HCT116 (cell line): ENCODE measurements at regions not wholly inside any gene's neighbourhood (a gene's known extent, or its start where the extent isn't known, plus 50 kb on each side); places are given as distances from the start of the nearest gene placed in this dataset.

Source experiments
- ATAC-seq: fragments of 200-7000 bp; cut with Tn5 transposase; 2 replicates; pipeline ENCODE4 v1.9.1; 2020; ENCODE audit warnings: mild to moderate bottlenecking, moderate library complexity
- BruUV-seq: library from RNA; stranded (reverse); fragments of 400-500 nt; replicated peaks from 2 replicates; lab custom pipeline; 2021; lab: Mats Ljungman, UMichigan
- CTCF ChIA-PET: fragments of 300-600 bp; sonication (Branson Sonifier 250); formaldehyde crosslinking; loops from one replicate; lab custom pipeline; 2021; ENCODE audit warnings: antibody characterized with exemption; lab: Charles Lee
- POLR2A ChIA-PET: fragments of 300-600, 350-600 bp; sonication (Branson Sonifier 250); formaldehyde crosslinking; loops from one replicate; lab custom pipeline; 2021; ENCODE audit warnings: antibody characterized with exemption; lab: Charles Lee
- RAD21 ChIA-PET, 2 experiments: fragments of 300-600 bp; sonication (Branson Sonifier 250); formaldehyde crosslinking; loops; one replicate each; lab custom pipeline; 2023; ENCODE audit warnings: low total read pairs in 2 of 2; ENCODE audit not compliant: uncharacterized antibody in 2 of 2, unreplicated experiment in 2 of 2, low non-redundant PET in 1 of 2; lab: Charles Lee
- DNase-seq: peaks from one replicate; pipeline ENCODE4 v3.0.0-alpha.2; 2010; ENCODE audit warnings: low read depth, low spot score
- H2AFZ ChIP-seq: fragments of 200-600 bp; shearing (Covaris generic), sonication (generic); 2 replicates; pipeline ENCODE4 v1.6.1; 2017; ENCODE audit warnings: low read depth, mixed run types, mixed read lengths, antibody characterized with exemption, low read length; ENCODE audit not compliant: poor library complexity, severe bottlenecking
- H3K27ac ChIP-seq: 2 replicates; pipeline ENCODE4 v1.5.1; 2012; ENCODE audit warnings: low read depth, low read length
- H3K27me3 ChIP-seq: fragments of 200-600 bp; sonication (generic); 2 replicates; pipeline ENCODE4 v1.6.1; 2016; ENCODE audit warnings: mixed run types, low read length, mixed read lengths; ENCODE audit not compliant: insufficient read depth
- H3K36me3 ChIP-seq, 2 experiments: fragments of 200-500 bp in 1 of 2; fragments of 200-600 bp in 1 of 2; sonication (Bioruptor generic) in 1 of 2; sonication (generic) in 1 of 2; 2 replicates each; pipeline versions ENCODE4 v1.5.1 to v1.6.1; 2014 to 2016; ENCODE audit warnings: low read length in 2 of 2, inconsistent platforms in 1 of 2, mixed read lengths in 1 of 2, mixed run types in 1 of 2; ENCODE audit not compliant: insufficient read depth in 2 of 2, control insufficient read depth in 1 of 2
- H3K4me1 ChIP-seq, 2 experiments: fragments of 200-600 bp in 1 of 2; sonication (generic) in 1 of 2; 2 replicates each; pipeline versions ENCODE4 v1.5.1 to v1.6.1; 2012 to 2017; ENCODE audit warnings: low read length in 2 of 2, inconsistent platforms in 1 of 2, mild to moderate bottlenecking in 1 of 2, mixed read lengths in 1 of 2, mixed run types in 1 of 2, moderate library complexity in 1 of 2; ENCODE audit not compliant: insufficient read depth in 2 of 2, control insufficient read depth in 1 of 2
- H3K4me2 ChIP-seq: fragments of 200-600 bp; sonication (generic); 2 replicates; pipeline ENCODE4 v1.6.1; 2017; ENCODE audit warnings: mixed run types, low read length, mixed read lengths
- H3K4me3 ChIP-seq, 2 experiments: fragments of 200-600 bp in 1 of 2; sonication (generic) in 1 of 2; replicated peaks in 1 of 2; 2 replicates each; pipeline ENCODE4 v1.5.1; 2011 to 2016; ENCODE audit warnings: low read length in 2 of 2, control low read depth in 1 of 2, low read depth in 1 of 2, mild to moderate bottlenecking in 1 of 2, mixed read lengths in 1 of 2, mixed run types in 1 of 2
- H3K79me2 ChIP-seq: fragments of 200-600 bp; sonication (generic); 2 replicates; pipeline ENCODE4 v1.6.1; 2017; ENCODE audit warnings: mild to moderate bottlenecking, mixed run types, low read length, moderate library complexity, mixed read lengths; ENCODE audit not compliant: insufficient read depth
- H3K9ac ChIP-seq: fragments of 200-600 bp; sonication (generic); 2 replicates; pipeline ENCODE4 v1.6.1; 2016; ENCODE audit warnings: low read length, mixed read lengths
- H3K9me2 ChIP-seq: fragments of 200-600 bp; sonication (generic), shearing (Covaris generic); 2 replicates; pipeline ENCODE4 v1.6.1; 2017; ENCODE audit warnings: mixed run types, mild to moderate bottlenecking, moderate library complexity; ENCODE audit not compliant: insufficient read depth
- H3K9me3 ChIP-seq, 2 experiments: fragments of 200-500 bp in 1 of 2; fragments of 200-600 bp in 1 of 2; sonication (Bioruptor generic) in 1 of 2; sonication (generic) in 1 of 2; 2 replicates each; pipeline ENCODE4 v1.6.1; 2014 to 2017; ENCODE audit warnings: low read length in 2 of 2, mixed read lengths in 2 of 2, inconsistent platforms in 1 of 2, low read depth in 1 of 2, mild to moderate bottlenecking in 1 of 2, mixed run types in 1 of 2, moderate library complexity in 1 of 2; ENCODE audit not compliant: control insufficient read depth in 1 of 2, insufficient read depth in 1 of 2
- H4K20me1 ChIP-seq: fragments of 200-600 bp; sonication (generic), shearing (Covaris generic); 2 replicates; pipeline ENCODE4 v1.6.1; 2017; ENCODE audit warnings: mixed run types, mild to moderate bottlenecking, moderate library complexity; ENCODE audit not compliant: insufficient read depth
- CBX3 ChIP-seq: IDR thresholded peaks from 2 replicates; pipeline ENCODE4 v1.6.1; 2012; ENCODE audit warnings: low read depth
- CEBPB ChIP-seq: IDR thresholded peaks from 2 replicates; pipeline ENCODE4 v1.6.1; 2012; ENCODE audit warnings: low read depth
- CTCF ChIP-seq, 3 experiments: fragments of 200-600 bp in 1 of 3; sonication (generic) in 1 of 3; IDR thresholded peaks in 2 of 3; conservative IDR thresholded peaks in 1 of 3; 2 replicates each; pipeline ENCODE4 v1.5.1; 2012 to 2017; ENCODE audit warnings: low read depth in 2 of 3, low read length in 2 of 3, antibody characterized with exemption in 1 of 3, borderline replicate concordance in 1 of 3, control low read depth in 1 of 3, mild to moderate bottlenecking in 1 of 3, mixed read lengths in 1 of 3, mixed run types in 1 of 3, moderate library complexity in 1 of 3; ENCODE audit not compliant: insufficient read depth in 1 of 3
- EGR1 ChIP-seq: IDR thresholded peaks from 2 replicates; pipeline ENCODE4 v1.6.1; 2012; ENCODE audit warnings: low read depth
- FOSL1 ChIP-seq: IDR thresholded peaks from 2 replicates; pipeline ENCODE4 v1.6.1; 2012; ENCODE audit warnings: low read depth
- JUND ChIP-seq: IDR thresholded peaks from 2 replicates; pipeline ENCODE4 v1.6.1; 2012
- POLR2A ChIP-seq: IDR thresholded peaks from 2 replicates; pipeline ENCODE4 v1.7.0; 2011; ENCODE audit warnings: borderline replicate concordance; ENCODE audit not compliant: insufficient read depth, insufficient read length; ENCODE audit errors: extremely low read depth
- POLR2AphosphoS5 ChIP-seq: IDR thresholded peaks from 2 replicates; pipeline ENCODE4 v1.6.1; 2011; ENCODE audit warnings: mild to moderate bottlenecking, low read depth, low read length, moderate library complexity
- REST ChIP-seq: IDR thresholded peaks from 2 replicates; pipeline ENCODE4 v1.6.1; 2012; ENCODE audit warnings: low read depth
- SIN3A ChIP-seq: IDR thresholded peaks from 2 replicates; pipeline ENCODE4 v1.6.1; 2012; ENCODE audit warnings: low read depth
- SP1 ChIP-seq: IDR thresholded peaks from 2 replicates; pipeline ENCODE4 v1.6.1; 2012; ENCODE audit warnings: low read depth
- SRF ChIP-seq: IDR thresholded peaks from 2 replicates; pipeline ENCODE4 v1.6.1; 2012; ENCODE audit warnings: low read depth
- YY1 ChIP-seq: IDR thresholded peaks from 2 replicates; pipeline ENCODE4 v1.6.1; 2011; ENCODE audit warnings: low read length, low read depth, moderate library complexity, mild to moderate bottlenecking; ENCODE audit not compliant: insufficient replicate concordance; ENCODE audit errors: extremely low read depth
- ZFX ChIP-seq: fragments of 450-650 bp; IDR thresholded peaks from 2 replicates; pipeline ENCODE4 v1.6.1; 2017
- ZNF274 ChIP-seq: fragments of 200-500 bp; sonication (Bioruptor generic); IDR thresholded peaks from 2 replicates; pipeline ENCODE4 v1.6.1; 2014; ENCODE audit warnings: mild to moderate bottlenecking, low read depth, low read length, inconsistent platforms
- intact Hi-C: fragments of 100-400 bp; cut with micrococcal nuclease; formaldehyde crosslinking; loops from 2 replicates; pipeline ENCODE4 v1.10.0; 2022
- TF ChIP-seq, protein P1 (sequence below): IDR thresholded peaks from 2 replicates; pipeline ENCODE4 v1.6.1; 2011; ENCODE audit warnings: mild to moderate bottlenecking, low read length, moderate library complexity; ENCODE audit not compliant: insufficient replicate concordance; ENCODE audit errors: extremely low read depth

DNA sequence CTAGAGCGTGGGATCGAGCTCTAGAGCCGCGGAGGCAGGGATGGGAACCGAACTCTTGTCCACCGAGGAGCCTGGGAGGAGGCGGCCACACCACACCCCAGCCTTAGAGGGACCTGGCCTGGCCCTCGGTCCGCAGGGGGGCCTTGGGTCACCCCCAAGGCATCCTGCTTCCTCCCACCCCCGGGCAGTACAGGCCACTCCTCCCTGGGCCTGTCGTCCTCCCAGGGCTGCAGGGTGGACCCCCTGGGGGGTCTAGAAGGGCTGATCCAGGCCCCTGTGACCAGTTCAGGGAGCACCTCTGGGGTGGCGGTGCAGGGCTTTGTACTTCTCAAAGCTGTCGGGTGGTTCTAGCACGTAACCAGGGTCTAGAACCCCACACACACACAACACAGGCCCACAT is 79.1 kb upstream of the FBRSL1 start:
- H3K4me2 ChIP-seq = no peak overlapping the region
- H3K27me3 ChIP-seq = no peaks in the 10 kb centered on the region
- no peaks in the 10 kb centered on the region for H3K9me3 ChIP-seq
- H3K27ac ChIP-seq = no peak overlapping the region
- H3K36me3 ChIP-seq = no peaks in the 10 kb centered on the region
- TF ChIP-seq ZNF274 (no peak), SRF (no peak), CEBPB (no peak), JUND (no peak), EGR1 (no peak), YY1 (no peak), CBX3 (no peak), SP1 (no peak), ZFX (no peak), REST (no peak), FOSL1 (no peak), POLR2A (no peak), POLR2AphosphoS5 (no peak), SIN3A (no peak), CTCF (IDR thresholded peaks at IDR 0.05 in 2 of 3, conservative IDR thresholded peaks at IDR 0.05 in 1 of 3; ENCODE audit: borderline replicate concordance in 1 of 3, insufficient read depth in 1 of 3, low read depth in 2 of 3, low read length in 2 of 3) (no peak)
- TF ChIP-seq, protein P1, sequence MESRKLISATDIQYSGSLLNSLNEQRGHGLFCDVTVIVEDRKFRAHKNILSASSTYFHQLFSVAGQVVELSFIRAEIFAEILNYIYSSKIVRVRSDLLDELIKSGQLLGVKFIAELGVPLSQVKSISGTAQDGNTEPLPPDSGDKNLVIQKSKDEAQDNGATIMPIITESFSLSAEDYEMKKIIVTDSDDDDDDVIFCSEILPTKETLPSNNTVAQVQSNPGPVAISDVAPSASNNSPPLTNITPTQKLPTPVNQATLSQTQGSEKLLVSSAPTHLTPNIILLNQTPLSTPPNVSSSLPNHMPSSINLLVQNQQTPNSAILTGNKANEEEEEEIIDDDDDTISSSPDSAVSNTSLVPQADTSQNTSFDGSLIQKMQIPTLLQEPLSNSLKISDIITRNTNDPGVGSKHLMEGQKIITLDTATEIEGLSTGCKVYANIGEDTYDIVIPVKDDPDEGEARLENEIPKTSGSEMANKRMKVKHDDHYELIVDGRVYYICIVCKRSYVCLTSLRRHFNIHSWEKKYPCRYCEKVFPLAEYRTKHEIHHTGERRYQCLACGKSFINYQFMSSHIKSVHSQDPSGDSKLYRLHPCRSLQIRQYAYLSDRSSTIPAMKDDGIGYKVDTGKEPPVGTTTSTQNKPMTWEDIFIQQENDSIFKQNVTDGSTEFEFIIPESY = no peak
- BruUV-seq = no TSS peak
- no peak overlapping the region for H3K4me3 ChIP-seq
- intact Hi-C loops = no loop called here
- no peak overlapping the region for H3K9ac ChIP-seq
- H3K9me2 ChIP-seq = no peaks in the 10 kb centered on the region
- no peak overlapping the region for H2AFZ ChIP-seq
- no peak for DNase-seq
- H4K20me1 ChIP-seq = no peaks in the 10 kb centered on the region
- H3K79me2 ChIP-seq = no peaks in the 10 kb centered on the region
- no peak for ATAC-seq
- peaks cover 0 to 14% of the 10 kb centered on the region in 2 experiments; a peak in 2 of 4 replicates for H3K4me1 ChIP-seq
- RAD21 ChIA-PET = no interaction called here
- CTCF ChIA-PET = interaction anchor here (0.7 kb wide), 1 partner anchor 129 kb away, joined by 3 read pairs; no protein-coding TSS in a partner anchor
- POLR2A ChIA-PET = interaction anchor here (0.6 kb wide), 1 partner anchor 250 kb away, joined by 4 read pairs; no protein-coding TSS in a partner anchor
